ENCODE measurements at regions not wholly inside any gene's neighbourhood (a gene's known extent, or its start where the extent isn't known, plus 50 kb on each side); places are given as distances from the start of the nearest gene placed in this dataset.

- Histone ChIP-seq H3K9me3 (ENCODE audit: low read length) (no peaks in the 10 kb centered on the region), H3K4me2 (ENCODE audit: low read depth, low read length) (no peak overlapping the region), H3K27ac (ENCODE audit: extremely low read length, insufficient read depth, low read length) (no peak overlapping the region), H3K36me3 (replicated peaks in 1 of 2; ENCODE audit: control insufficient read depth in 1 of 2, insufficient read depth in 2 of 2, low read length in 2 of 2) (no peaks in the 10 kb centered on the region), H3K27me3 (ENCODE audit: control insufficient read depth in 1 of 2, insufficient read depth in 2 of 2, low read length in 2 of 2) (0 out of 5 replicates have a peak, but pooled peaks cover 0 to 3% of the 10 kb centered on the region in 2 experiments), H3K9ac (ENCODE audit: insufficient read depth, low read depth, low read length) (no peak overlapping the region), H4K20me1 (ENCODE audit: insufficient read depth, low read length) (no peaks in the 10 kb centered on the region), H3K4me1 (ENCODE audit: insufficient read depth, low read length) (no peaks in the 10 kb centered on the region), H2AFZ (ENCODE audit: low read length) (no peak overlapping the region), H3K4me3 (replicated peaks in 1 of 3; ENCODE audit: insufficient read depth in 1 of 3, low read depth in 2 of 3, low read length in 3 of 3) (no peak overlapping the region), H3K79me2 (ENCODE audit: insufficient read depth, low read length) (no peaks in the 10 kb centered on the region)
- no peak for ATAC-seq
- in situ Hi-C loops (cut with HindIII; ENCODE audit: extremely low pct_ligation_motif_present, low pct_unique_long_range_greater_than_20kb) (no loop called here), intact Hi-C loops (cut with micrococcal nuclease; ENCODE audit: unreplicated experiment) (no loop called here)
- no peak for DNase-seq (ENCODE audit: low spot score)
- TF ChIP-seq, protein P1, sequence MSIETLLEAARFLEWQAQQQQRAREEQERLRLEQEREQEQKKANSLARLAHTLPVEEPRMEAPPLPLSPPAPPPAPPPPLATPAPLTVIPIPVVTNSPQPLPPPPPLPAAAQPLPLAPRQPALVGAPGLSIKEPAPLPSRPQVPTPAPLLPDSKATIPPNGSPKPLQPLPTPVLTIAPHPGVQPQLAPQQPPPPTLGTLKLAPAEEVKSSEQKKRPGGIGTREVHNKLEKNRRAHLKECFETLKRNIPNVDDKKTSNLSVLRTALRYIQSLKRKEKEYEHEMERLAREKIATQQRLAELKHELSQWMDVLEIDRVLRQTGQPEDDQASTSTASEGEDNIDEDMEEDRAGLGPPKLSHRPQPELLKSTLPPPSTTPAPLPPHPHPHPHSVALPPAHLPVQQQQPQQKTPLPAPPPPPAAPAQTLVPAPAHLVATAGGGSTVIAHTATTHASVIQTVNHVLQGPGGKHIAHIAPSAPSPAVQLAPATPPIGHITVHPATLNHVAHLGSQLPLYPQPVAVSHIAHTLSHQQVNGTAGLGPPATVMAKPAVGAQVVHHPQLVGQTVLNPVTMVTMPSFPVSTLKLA (IDR thresholded peaks at IDR 0.05) = peak; percentile 36
- no peak for TF ChIP-seq SMC3 (IDR thresholded peaks at IDR 0.05; ENCODE audit: low read length)
- TF ChIP-seq REXO4 (CRISPR knock-in tag; IDR thresholded peaks at IDR 0.05; ENCODE audit: borderline replicate concordance) = no peak
- no peak for TF ChIP-seq HNF4A (CRISPR knock-in tag; IDR thresholded peaks at IDR 0.05)
- TF ChIP-seq ZNF251 (CRISPR knock-in tag; IDR thresholded peaks at IDR 0.05) = no peak
- TF ChIP-seq ATF3 (CRISPR knock-in tag; IDR thresholded peaks at IDR 0.05) = no peak
- POLR2A ChIA-PET = no interaction called here
- no peak for FAIRE-seq
- no TSS peak for BruUV-seq (replicated peaks)
- CTCF ChIA-PET (ENCODE audit: low intra/inter-chr PET ratio, low total read pairs) = no interaction called here
- WGBS (ENCODE audit: low lambda C conversion rate) = 7% methylated on average over 5 of the region's 5 CpGs
Observed at GRCh38 chr6:165939047-165939446, 228.6 kb downstream of the TBXT start.

DNA sequence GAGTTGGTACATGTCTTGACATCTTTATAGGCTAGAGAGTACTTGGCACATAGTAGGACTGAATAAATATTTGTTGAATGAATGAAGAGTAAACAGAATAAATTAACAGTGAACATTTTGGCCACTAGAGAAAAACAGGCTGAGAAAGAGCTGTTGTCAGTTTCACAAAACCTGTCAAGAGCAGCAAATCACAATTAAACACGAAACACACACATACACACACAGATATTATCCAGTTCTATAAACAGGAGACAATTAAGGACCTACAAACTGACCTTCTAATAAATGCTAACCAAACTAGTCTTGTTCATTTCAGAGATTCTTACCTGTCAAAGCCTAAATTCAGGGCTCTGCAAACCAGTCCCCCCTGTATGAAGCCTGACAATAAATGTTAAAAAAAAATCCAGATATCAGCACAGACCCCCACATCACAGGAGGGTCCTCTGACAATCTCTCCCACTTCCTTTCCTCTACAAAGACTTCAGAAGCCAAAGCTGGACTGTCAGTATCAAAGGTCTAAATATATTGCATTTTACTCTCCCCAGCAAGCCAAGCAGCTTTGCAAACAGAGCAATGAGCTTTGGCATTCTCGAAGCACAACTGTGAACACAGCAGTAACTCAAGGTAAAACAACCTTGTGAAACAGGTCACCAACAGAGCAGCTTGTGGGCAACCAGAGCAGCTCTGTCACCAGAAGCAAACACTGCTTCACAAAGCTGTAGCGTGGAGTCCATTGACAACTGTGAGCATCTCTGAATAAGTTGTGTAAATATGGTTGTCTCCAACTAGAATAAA, 229.9 kb downstream of the TBXT start:
- DNase-seq (ENCODE audit: low spot score) (no peak), ATAC-seq (peak; percentile 85), FAIRE-seq (peak; percentile 36)
- H2AFZ ChIP-seq (ENCODE audit: low read length) = no peak overlapping the region
- H3K9me3 ChIP-seq (ENCODE audit: low read length) = no peaks in the 10 kb centered on the region
- ChIA-PET CTCF (ENCODE audit: low intra/inter-chr PET ratio, low total read pairs) (no interaction called here), POLR2A (no interaction called here)
- BruUV-seq (replicated peaks) = no TSS peak
- no peak overlapping the region for H3K9ac ChIP-seq (ENCODE audit: insufficient read depth, low read depth, low read length)
- H3K27me3 ChIP-seq (ENCODE audit: control insufficient read depth in 1 of 2, insufficient read depth in 2 of 2, low read length in 2 of 2) = 0 out of 5 replicates have a peak, but pooled peaks cover 0 to 3% of the 10 kb centered on the region in 2 experiments
- intact Hi-C loops (cut with micrococcal nuclease; ENCODE audit: unreplicated experiment) (no loop called here), in situ Hi-C loops (cut with HindIII; ENCODE audit: extremely low pct_ligation_motif_present, low pct_unique_long_range_greater_than_20kb) (no loop called here)
- H3K79me2 ChIP-seq (ENCODE audit: insufficient read depth, low read length) = no peaks in the 10 kb centered on the region
- H3K27ac ChIP-seq (ENCODE audit: extremely low read length, insufficient read depth, low read length) = no peak overlapping the region
- H4K20me1 ChIP-seq (ENCODE audit: insufficient read depth, low read length) = no peaks in the 10 kb centered on the region
- H3K4me2 ChIP-seq (ENCODE audit: low read depth, low read length) = no peak overlapping the region
- WGBS (ENCODE audit: low lambda C conversion rate) = 0% methylated on average over 3 of the region's 3 CpGs
- H3K4me1 ChIP-seq (ENCODE audit: insufficient read depth, low read length) = no peaks in the 10 kb centered on the region
- no peaks in the 10 kb centered on the region for H3K36me3 ChIP-seq (replicated peaks in 1 of 2; ENCODE audit: control insufficient read depth in 1 of 2, insufficient read depth in 2 of 2, low read length in 2 of 2)
- no peak overlapping the region for H3K4me3 ChIP-seq (replicated peaks in 1 of 3; ENCODE audit: insufficient read depth in 1 of 3, low read depth in 2 of 3, low read length in 3 of 3)
- no peak for TF ChIP-seq LCORL (IDR thresholded peaks at IDR 0.05)
- TF ChIP-seq LCORL (CRISPR knock-in tag; IDR thresholded peaks at IDR 0.05) = no peak
- TF ChIP-seq ZNF280B (CRISPR knock-in tag; IDR thresholded peaks at IDR 0.05; ENCODE audit: borderline replicate concordance) = no peak
- TF ChIP-seq UBTF (CRISPR knock-in tag; IDR thresholded peaks at IDR 0.05) = no peak
- TF ChIP-seq ZNF232 (CRISPR knock-in tag; IDR thresholded peaks at IDR 0.05; ENCODE audit: borderline replicate concordance) = no peak
- no peak for TF ChIP-seq HMG20A (CRISPR knock-in tag; IDR thresholded peaks at IDR 0.05; ENCODE audit: borderline replicate concordance)
- TF ChIP-seq NFE2 (CRISPR knock-in tag; IDR thresholded peaks at IDR 0.05) = no peak
